Neural progenitor cell (in vitro differentiated cells): ENCODE measurements at regions not wholly inside any gene's neighbourhood (a gene's known extent, or its start where the extent isn't known, plus 50 kb on each side); places are given as distances from the start of the nearest gene placed in this dataset.

ENCODE experiments used
- DNase-seq: peaks from one replicate; pipeline ENCODE4 v3.0.0-alpha.2; 2016; ENCODE audit warnings: low spot score
- H2AFZ ChIP-seq: fragments of 200-600 bp; sonication (generic); replicated peaks from 2 replicates; pipeline ENCODE4 v1.6.1; 2016; ENCODE audit warnings: antibody characterized with exemption
- H3F3A ChIP-seq: fragments of 200-600 bp; sonication (generic); 2 replicates; pipeline ENCODE4 v1.6.1; 2016; ENCODE audit warnings: antibody characterized with exemption, low read depth
- H3K27ac ChIP-seq: fragments of 200-600 bp; sonication (generic); 2 replicates; pipeline ENCODE4 v1.5.1; 2016; ENCODE audit warnings: mild to moderate bottlenecking
- H3K27me3 ChIP-seq: fragments of 200-600 bp; sonication (generic); 2 replicates; pipeline ENCODE4 v1.6.1; 2016; ENCODE audit warnings: mild to moderate bottlenecking, moderate library complexity
- H3K36me3 ChIP-seq: fragments of 200-600 bp; sonication (generic); 2 replicates; pipeline ENCODE4 v1.5.1; 2016
- H3K4me1 ChIP-seq: fragments of 200-600 bp; sonication (generic); 2 replicates; pipeline ENCODE4 v1.6.1; 2016; ENCODE audit warnings: mixed run types
- H3K4me2 ChIP-seq: fragments of 200-600 bp; sonication (generic); 2 replicates; pipeline ENCODE4 v1.6.1; 2016
- H3K4me3 ChIP-seq: fragments of 200-600 bp; sonication (generic); 2 replicates; pipeline ENCODE4 v1.5.1; 2016
- H3K79me2 ChIP-seq: fragments of 200-600 bp; sonication (generic); 2 replicates; pipeline ENCODE4 v1.6.1; 2016; ENCODE audit warnings: low read depth
- H3K9ac ChIP-seq: fragments of 200-600 bp; sonication (generic); 2 replicates; pipeline ENCODE4 v1.6.1; 2016
- H3K9me3 ChIP-seq: fragments of 200-600 bp; sonication (generic); 2 replicates; pipeline ENCODE4 v1.5.1; 2016; ENCODE audit warnings: low read depth
- H4K20me1 ChIP-seq: fragments of 200-600 bp; sonication (generic); 2 replicates; pipeline ENCODE4 v1.6.1; 2016; ENCODE audit warnings: low read depth
- H3K27ac Mint-ChIP-seq: 3 replicates; pipeline ENCODE4 v1.8.0; 2021; ENCODE audit warnings: mixed read lengths
- H3K27me3 Mint-ChIP-seq: 2 replicates; pipeline ENCODE4 v1.8.0; 2022; ENCODE audit warnings: low read depth, mild to moderate bottlenecking, inconsistent platforms, moderate library complexity, mixed read lengths; ENCODE audit not compliant: insufficient read depth
- H3K36me3 Mint-ChIP-seq: 3 replicates; pipeline ENCODE4 v1.8.0; 2021; ENCODE audit warnings: mixed read lengths
- H3K4me1 Mint-ChIP-seq: 3 replicates; pipeline ENCODE4 v1.8.0; 2021; ENCODE audit warnings: mixed read lengths
- H3K4me3 Mint-ChIP-seq: 3 replicates; pipeline ENCODE4 v1.8.0; 2021; ENCODE audit warnings: mild to moderate bottlenecking, moderate library complexity, mixed read lengths
- H3K9me3 Mint-ChIP-seq: 3 replicates; pipeline ENCODE4 v1.8.0; 2020; ENCODE audit warnings: mixed read lengths
- EZH2 ChIP-seq: fragments of 200-600 bp; sonication (generic); IDR thresholded peaks from 2 replicates; pipeline ENCODE4 v1.6.1; 2017; ENCODE audit warnings: antibody characterized with exemption, mild to moderate bottlenecking, moderate library complexity
- EZH2phosphoT487 ChIP-seq: fragments of 200-600 bp; sonication (generic); IDR thresholded peaks from 2 replicates; pipeline ENCODE4 v1.6.1; 2017; ENCODE audit warnings: antibody characterized with exemption
- TF ChIP-seq, protein P1 (sequence below): fragments of 200-600 bp; sonication (generic); IDR thresholded peaks from 2 replicates; pipeline ENCODE4 v1.5.1; 2017; ENCODE audit warnings: antibody characterized with exemption, mild to moderate bottlenecking

DNA sequence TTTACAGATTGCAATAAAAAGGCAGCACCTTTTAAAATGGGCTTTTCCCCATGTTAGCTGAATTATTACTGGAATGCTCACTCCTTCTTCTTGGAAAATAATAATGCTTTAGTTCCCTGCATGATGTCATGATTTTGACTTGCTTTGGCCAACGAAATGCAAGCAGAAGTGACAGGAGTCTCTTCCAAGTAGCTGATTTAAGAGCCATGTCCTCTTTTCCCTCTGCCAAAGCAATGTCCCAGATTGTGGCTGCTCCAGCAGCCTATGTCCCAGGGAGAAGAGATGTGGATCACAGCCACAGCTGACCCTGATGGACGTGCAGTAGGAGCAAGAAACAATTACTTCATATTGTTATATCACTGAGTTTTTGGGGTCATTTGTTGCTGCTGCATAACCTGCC lies 246.6 kb downstream of the HAPSTR1 start:
- Histone ChIP-seq H3K36me3 (no peaks in the 10 kb centered on the region), H4K20me1 (no peaks in the 10 kb centered on the region), H3K9me3 (no peaks in the 10 kb centered on the region), H3K9ac (no peak overlapping the region), H3F3A (no peaks in the 10 kb centered on the region), H3K27me3 (no peaks in the 10 kb centered on the region), H3K79me2 (no peaks in the 10 kb centered on the region), H2AFZ (no peak overlapping the region), H3K4me2 (no peak overlapping the region), H3K4me3 (no peak overlapping the region), H3K4me1 (peaks cover 4% of the 10 kb centered on the region), H3K27ac (no peak overlapping the region)
- Mint-ChIP-seq H3K4me1 (peaks cover 15% of the 10 kb centered on the region), H3K4me3 (no peak overlapping the region), H3K36me3 (no peaks in the 10 kb centered on the region), H3K27me3 (peaks cover 2% of the 10 kb centered on the region), H3K9me3 (no peaks in the 10 kb centered on the region), H3K27ac (no peak overlapping the region)
- TF ChIP-seq EZH2phosphoT487, result no peak
- TF ChIP-seq EZH2, result no peak
- TF ChIP-seq, protein P1, sequence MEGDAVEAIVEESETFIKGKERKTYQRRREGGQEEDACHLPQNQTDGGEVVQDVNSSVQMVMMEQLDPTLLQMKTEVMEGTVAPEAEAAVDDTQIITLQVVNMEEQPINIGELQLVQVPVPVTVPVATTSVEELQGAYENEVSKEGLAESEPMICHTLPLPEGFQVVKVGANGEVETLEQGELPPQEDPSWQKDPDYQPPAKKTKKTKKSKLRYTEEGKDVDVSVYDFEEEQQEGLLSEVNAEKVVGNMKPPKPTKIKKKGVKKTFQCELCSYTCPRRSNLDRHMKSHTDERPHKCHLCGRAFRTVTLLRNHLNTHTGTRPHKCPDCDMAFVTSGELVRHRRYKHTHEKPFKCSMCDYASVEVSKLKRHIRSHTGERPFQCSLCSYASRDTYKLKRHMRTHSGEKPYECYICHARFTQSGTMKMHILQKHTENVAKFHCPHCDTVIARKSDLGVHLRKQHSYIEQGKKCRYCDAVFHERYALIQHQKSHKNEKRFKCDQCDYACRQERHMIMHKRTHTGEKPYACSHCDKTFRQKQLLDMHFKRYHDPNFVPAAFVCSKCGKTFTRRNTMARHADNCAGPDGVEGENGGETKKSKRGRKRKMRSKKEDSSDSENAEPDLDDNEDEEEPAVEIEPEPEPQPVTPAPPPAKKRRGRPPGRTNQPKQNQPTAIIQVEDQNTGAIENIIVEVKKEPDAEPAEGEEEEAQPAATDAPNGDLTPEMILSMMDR, result no peak
- no peak for DNase-seq

DNA sequence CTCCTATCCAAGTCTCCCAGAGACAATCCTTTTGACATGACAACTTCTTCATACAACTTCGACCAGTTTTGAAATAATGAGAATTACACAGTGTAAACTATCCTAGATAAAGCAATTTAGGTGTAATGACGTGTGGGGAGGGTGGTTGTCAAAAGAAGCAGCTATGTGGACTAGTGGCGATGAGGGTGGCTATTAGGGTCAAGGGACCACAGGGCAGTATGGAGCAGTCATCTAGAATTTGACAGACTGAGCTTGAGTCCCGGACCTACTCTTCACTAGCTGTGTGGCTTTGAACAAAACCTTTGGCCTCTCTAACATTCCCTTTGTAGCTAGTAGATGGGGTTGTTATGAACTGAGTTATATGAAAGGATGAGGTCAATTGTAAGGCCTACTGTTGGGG lies 247.1 kb downstream of the HAPSTR1 start:
- Mint-ChIP-seq H3K9me3 (no peaks in the 10 kb centered on the region), H3K36me3 (no peaks in the 10 kb centered on the region), H3K27me3 (peaks cover 2% of the 10 kb centered on the region), H3K4me1 (peaks cover 16% of the 10 kb centered on the region), H3K27ac (no peak overlapping the region), H3K4me3 (no peak overlapping the region)
- no peaks in the 10 kb centered on the region for H3F3A ChIP-seq
- H3K4me1 ChIP-seq, result peaks cover 7% of the 10 kb centered on the region
- H3K4me3 ChIP-seq, result no peak overlapping the region
- H3K9me3 ChIP-seq, result no peaks in the 10 kb centered on the region
- no peak for TF ChIP-seq EZH2phosphoT487
- TF ChIP-seq, protein P1, result no peak
- TF ChIP-seq EZH2, result no peak
- no peaks in the 10 kb centered on the region for H3K79me2 ChIP-seq
- no peaks in the 10 kb centered on the region for H4K20me1 ChIP-seq
- DNase-seq, result no peak
- H2AFZ ChIP-seq, result no peak overlapping the region
- H3K4me2 ChIP-seq, result no peak overlapping the region
- no peaks in the 10 kb centered on the region for H3K36me3 ChIP-seq
- H3K27ac ChIP-seq, result no peak overlapping the region
- H3K9ac ChIP-seq, result no peak overlapping the region
- no peaks in the 10 kb centered on the region for H3K27me3 ChIP-seq

DNA sequence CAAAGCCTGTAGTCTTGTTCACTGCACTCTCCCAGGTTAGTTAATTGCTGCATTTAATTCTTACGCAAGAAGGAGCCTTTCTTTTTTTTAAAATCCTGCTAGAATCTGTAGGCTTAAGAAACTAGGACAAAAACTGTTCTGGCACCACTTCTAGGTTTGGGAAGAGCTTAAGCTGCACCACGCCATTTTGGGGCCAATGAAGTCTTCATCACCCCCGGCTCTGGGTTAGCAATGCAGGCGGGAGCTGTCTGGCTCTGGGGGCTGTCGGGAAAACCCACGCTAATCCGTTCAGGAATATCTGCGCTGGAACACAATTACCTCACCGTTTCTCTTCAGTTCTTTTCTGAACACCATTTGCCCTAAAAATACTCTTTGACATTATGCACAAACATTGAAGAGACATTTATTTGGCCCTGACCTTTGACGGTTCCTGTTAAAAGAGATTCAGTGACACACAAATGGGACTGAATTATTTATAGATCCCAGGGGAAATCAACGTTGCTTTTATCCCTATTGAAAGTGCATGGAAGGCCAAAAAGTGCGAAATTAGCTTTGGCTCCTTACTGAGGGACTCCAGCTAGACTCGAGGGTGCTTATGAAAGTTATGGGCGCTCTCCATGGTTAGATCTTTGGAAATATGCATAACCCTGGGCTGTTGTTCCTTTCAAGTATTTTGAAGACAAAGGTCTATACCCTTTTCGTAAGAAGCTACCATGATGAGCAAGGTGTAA lies 249.2 kb downstream of the HAPSTR1 start:
- H3K27me3 ChIP-seq, result no peaks in the 10 kb centered on the region
- peaks cover 7% of the 10 kb centered on the region for H3K4me1 ChIP-seq
- Mint-ChIP-seq H3K9me3 (no peaks in the 10 kb centered on the region), H3K27ac (no peak overlapping the region), H3K4me1 (peaks cover 16% of the 10 kb centered on the region), H3K36me3 (no peaks in the 10 kb centered on the region), H3K27me3 (peaks cover 2% of the 10 kb centered on the region), H3K4me3 (no peak overlapping the region)
- TF ChIP-seq, protein P1, result no peak
- TF ChIP-seq EZH2 (no peak), EZH2phosphoT487 (no peak)
- H3K9me3 ChIP-seq, result no peaks in the 10 kb centered on the region
- H3K9ac ChIP-seq, result no peak overlapping the region
- H2AFZ ChIP-seq, result peak overlapping the region; percentile 30
- H4K20me1 ChIP-seq, result no peaks in the 10 kb centered on the region
- no peaks in the 10 kb centered on the region for H3K79me2 ChIP-seq
- no peak overlapping the region for H3K4me2 ChIP-seq
- H3K27ac ChIP-seq, result no peak overlapping the region
- no peaks in the 10 kb centered on the region for H3K36me3 ChIP-seq
- no peak overlapping the region for H3K4me3 ChIP-seq
- DNase-seq, result no peak
- H3F3A ChIP-seq, result no peaks in the 10 kb centered on the region
